Kasumi-1 (cell line): ENCODE measurements at regions not wholly inside any gene's neighbourhood (a gene's known extent, or its start where the extent isn't known, plus 50 kb on each side); places are given as distances from the start of the nearest gene placed in this dataset.
A peak's percentile ranks its signal among the peaks of the same experiment; 100 is the strongest.

ENCODE experiments used
- DNase-seq, 2 experiments: peaks; one replicate each; lab custom pipeline; 2025; lab: John Stamatoyannopoulos, UW

GRCh38 chr4:20302336-20302735 lies 50.6 kb downstream of the SLIT2 start:
- no peak for DNase-seq

GRCh38 chr4:20305976-20306375 lies 54.3 kb downstream of the SLIT2 start:
- peak in 1 of 2 experiments; percentile 27 for DNase-seq

DNA sequence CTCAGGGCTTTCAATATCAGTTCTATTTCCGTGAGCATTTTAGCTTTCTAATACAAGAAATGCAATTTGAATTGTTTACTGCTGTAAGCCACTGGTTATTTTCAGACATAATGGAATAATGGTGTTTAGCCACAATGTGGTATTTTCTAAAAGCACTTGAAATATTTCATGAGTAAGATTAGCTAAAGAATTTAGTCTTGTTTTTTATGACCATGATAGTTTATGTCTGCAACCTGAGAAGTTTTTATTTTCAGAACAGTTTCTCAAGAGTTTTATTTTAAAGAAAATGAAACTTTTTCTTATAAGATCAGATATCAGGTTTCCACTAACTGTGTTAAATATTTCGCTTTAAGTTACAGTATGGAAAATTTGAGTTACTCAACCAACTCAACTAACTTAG lies 60.2 kb downstream of the SLIT2 start:
- no peak for DNase-seq

DNA sequence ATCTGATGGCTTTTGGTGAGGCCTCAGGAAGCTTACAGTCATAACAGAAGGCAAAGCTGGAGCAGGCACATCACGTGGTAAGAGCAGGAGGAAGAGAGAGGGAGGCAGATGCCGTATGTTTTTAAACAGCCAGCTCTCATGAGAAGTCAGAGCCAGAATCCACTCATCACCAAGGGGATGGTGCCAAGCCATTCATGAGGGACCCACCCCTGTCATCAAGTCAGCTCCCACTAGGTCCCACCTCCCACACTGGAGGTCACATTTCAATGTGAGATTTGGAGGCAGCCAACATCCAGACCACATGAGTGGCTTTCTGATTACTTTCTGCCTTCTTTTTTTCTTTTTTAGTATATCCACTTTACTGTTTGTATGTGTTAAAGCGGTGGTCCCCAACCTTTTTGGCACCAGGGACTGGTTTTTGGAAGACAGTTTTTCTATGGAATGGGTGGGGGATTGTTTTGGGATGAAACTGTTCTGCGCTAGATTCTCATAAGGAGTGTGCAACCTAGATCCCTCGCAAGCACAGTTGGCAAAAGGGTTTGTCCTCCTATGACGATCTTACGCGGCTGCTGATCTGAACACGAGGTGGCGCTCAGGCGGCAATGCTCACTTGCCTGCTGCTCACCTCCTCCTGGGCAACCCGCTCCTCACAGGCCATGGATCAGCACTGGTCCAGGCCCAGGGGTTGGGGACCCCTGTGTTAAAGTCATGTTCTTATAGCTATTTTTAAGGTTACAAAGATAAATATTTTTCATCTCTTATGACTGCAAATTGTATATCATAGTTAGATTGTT lies 61.7 kb downstream of the SLIT2 start:
- DNase-seq, result no peak

DNA sequence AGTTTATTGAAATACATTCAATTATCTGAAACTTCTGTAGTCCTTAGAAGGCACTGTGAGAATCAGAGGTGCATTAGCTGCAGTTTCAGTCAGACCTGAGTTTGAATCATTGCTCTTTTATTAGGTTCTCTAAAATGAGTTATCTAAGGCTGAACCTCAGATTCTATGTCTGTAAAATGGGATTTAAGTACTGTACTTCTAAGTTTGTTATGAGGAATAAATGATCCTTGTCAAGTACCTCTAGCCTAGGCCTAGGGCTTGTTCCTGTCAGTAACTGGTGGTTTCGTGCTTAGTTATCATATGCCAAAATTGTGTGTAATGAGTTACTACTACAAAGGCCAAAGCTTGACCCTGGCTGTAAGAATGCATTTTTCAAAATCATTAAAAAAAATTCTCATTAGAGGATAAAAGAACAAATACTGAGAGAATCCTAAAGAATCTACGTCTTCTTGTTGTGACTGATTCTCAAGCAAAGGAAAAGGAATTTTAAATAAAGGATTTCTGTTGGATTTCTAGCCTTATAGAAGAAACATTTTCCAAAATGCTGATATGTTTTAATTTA lies 65.8 kb downstream of the SLIT2 start:
- DNase-seq, result no peak

GRCh38 chr4:20318001-20318908 lies 66.5 kb downstream of the SLIT2 start:
- DNase-seq, result no peak

DNA sequence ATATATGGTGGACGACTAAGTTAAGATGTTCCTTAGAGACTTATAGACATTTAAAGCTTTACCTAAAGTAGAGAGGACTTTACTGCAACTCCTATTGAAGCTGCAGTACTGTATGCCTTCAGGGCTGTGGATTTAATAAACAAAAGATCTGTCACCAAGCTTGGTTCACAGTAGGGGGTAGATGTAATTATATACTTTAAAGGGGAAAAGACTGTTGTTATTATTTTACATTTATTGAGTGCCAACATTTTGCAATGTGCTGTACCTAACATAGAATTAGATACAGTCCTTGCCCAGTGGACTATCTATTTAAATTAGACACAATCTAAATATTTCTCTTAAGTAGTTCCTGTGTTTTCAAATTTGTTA lies 67.2 kb downstream of the SLIT2 start:
- DNase-seq, result no peak

GRCh38 chr4:20319825-20320612 lies 68.3 kb downstream of the SLIT2 start:
- no peak for DNase-seq

GRCh38 chr4:20323991-20324390 lies 72.3 kb downstream of the SLIT2 start:
- DNase-seq, result no peak

- no peak for DNase-seq
Observed at GRCh38 chr4:20326460-20326859, 74.8 kb downstream of the SLIT2 start.

DNA sequence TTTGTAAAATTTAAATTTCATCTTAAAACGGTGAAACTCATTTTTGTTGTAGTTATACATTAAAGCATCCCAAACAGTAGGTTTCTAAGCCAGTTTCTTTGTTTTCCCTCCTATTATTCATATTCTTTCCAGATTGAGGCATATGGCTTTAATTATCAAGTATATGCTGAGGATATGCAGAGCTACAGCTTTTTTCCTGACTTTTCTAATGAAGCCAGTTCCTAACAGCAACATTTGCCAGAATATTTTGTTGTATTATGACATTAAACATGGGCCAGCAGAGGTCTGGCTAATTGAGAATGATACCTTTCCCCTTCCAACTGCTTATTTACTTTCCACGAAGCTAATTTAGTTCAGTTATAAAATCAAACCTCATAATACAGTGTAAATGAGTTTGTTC lies 75.3 kb downstream of the SLIT2 start:
- DNase-seq, result no peak

- no peak for DNase-seq
Observed at GRCh38 chr4:20327808-20328207, 76.1 kb downstream of the SLIT2 start.

DNA sequence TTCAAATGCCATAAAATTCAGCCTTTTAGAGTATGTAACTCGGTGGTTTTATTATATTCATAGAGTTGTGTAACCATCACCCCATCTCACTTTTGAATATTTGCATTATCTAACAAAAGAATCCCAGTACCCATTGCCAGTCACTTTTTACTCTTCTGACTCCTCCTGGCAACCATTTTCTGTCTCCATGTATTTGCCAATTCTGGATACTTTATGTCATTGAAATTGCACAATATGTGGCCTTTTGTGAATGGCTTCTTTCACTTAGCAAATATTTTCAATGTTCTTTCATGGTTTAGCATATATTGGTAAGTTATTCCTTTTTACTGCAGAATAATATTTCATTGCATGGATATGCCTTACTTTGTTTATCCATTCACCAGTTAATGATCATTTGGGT lies 79.9 kb downstream of the SLIT2 start:
- no peak for DNase-seq

DNA sequence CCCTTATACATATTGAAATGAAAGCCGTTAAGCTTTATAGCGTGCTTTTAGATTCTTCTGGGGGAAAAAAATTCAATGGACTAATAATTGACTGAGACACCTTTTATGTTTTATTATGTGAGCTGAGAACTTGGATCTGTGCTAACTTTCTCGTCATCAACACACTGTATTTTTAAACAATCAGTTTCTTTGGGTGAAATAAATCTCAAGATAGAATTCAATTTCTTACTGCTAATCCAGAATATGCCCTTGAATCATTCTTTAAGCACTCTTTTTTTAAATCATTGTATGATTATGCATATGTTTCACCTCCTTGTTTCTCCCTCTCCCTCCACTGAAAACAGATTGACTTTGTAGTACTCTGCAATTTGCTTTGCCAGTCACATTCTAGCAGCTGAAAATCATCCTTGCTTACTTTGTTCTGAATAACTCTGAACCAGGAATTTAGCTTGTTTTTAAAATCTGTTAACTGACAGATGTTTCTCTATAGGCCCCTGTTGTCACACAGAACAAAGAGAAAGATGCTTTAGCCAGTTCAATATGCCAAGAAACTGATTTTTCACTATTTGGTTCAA lies 81.5 kb downstream of the SLIT2 start:
- DNase-seq, result no peak

GRCh38 chr4:20337261-20337664 lies 85.6 kb downstream of the SLIT2 start:
- DNase-seq, result no peak

GRCh38 chr4:20338841-20339240 lies 87.1 kb downstream of the SLIT2 start:
- no peak for DNase-seq

DNA sequence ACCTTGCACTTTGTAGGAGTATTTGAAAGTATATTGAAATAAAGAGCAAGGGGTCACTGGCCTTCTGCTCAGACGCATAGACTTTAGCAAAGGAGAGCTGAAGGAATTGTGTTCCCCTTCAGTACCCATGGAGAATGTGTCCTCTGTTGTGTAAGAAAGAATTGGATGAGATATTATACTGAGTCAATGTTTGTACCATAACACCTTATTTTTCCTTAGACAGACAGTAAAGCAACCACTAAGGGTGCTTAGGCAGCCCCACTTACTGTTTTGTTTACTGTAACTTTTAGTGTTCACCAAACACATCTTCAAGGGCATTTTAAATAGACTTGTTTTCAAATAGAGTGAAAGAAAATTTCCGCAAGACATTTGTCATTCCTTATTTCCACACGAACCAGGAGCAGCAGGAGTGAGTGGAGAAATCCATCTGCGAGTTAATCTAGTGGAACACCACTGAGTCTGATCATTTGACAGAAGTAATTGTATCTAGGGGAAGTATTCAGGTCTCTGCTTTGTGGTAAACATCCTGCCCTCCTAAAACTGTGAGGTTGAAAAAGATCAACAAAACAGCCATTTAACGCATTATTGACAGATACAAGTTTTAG lies 89.5 kb downstream of the SLIT2 start:
- DNase-seq, result no peak

GRCh38 chr4:20347531-20347930 lies 95.8 kb downstream of the SLIT2 start:
- no peak for DNase-seq

DNA sequence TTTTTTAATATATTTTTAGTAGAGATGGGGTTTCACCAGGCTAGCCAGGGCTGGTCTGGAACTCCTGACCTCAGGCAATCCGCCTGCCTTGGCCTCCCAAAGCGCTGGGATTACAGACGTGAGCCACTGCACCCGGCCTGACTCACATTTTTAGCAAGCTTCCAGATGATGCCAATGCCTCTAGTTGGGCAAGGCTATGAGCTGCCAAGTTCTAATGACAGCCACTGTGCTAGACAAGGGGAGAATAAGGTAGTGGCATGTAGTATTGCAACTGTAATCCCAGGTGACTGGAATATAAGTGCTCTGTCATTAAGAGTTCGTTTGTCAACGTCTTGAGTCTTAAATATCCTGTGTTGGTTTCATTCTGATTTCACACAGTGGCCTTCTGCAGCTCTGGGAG lies 96.7 kb downstream of the SLIT2 start:
- DNase-seq, result no peak

DNA sequence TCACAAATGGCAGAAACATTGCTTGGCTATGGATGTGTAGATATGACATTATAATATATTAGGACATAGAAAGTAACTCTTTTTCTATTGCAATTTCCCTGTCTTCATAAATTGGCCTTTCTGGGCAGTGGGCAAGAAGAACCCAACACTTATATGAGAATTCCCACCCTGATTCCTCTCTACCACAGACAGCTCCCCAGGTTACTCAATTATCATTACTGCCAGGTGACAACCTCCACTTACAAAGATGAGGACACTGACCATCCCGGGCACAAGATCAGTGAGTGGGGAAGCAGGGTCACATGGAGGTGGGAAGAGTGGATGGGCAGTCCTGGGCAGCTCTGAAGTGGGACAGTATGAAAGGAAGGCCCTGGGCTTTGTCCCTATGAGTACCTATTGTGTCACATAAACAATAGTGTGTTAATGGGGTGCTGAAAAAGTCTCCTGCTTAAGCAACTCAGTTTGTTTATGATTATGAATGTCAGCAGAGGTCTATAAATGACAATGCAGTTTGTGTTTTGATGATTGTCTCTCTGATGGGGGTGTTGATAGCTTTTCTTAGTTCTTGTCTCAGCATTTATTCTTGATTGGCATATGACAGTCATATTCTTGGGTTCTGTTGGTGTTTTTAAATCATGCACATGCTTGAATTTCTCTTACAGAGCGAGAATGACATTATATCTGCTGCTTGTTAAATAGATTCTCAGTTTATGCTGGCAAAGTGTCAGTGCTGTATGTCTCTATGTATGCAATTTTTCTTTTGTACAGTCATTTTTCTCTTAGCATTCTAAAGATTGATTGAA lies 99.9 kb downstream of the SLIT2 start:
- DNase-seq, result no peak

- DNase-seq, result no peak
Observed at GRCh38 chr4:20352163-20352431, 100.4 kb downstream of the SLIT2 start.
